ENCODE measurements at regions not wholly inside any gene's neighbourhood (a gene's known extent, or its start where the extent isn't known, plus 50 kb on each side); places are given as distances from the start of the nearest gene placed in this dataset.

DNA sequence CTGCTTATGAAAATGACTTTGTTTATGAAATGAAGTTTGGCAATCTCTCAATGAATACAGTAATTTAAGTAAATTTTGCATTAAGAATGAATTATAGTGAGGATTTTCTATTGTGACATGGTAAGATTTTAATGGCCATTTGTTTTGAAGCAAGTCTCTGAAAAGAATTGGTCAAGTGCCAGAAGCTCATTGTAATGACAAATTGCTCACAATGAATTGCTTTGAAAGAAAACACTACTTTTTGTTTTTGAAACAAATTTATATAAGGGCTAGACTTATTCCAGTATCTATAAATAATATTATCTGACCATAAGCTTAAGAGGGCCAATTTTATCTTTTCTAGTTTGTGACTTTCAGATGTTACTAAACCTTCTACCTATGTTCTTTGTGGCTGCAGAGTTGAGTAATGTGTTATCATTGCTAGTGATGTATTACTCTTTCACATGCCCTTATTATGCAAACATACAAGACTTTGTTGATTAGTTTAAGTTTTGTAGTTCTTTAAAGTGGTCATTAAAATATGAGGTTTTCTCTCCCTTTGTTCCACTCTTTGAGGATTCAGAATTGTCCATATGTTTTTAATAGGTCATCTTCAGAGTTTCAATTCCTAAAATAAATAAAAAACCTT lies 93.0 kb upstream of the ZNF608 start:
- no peak for DNase-seq (ENCODE audit: low read depth in 2 of 2)

DNA sequence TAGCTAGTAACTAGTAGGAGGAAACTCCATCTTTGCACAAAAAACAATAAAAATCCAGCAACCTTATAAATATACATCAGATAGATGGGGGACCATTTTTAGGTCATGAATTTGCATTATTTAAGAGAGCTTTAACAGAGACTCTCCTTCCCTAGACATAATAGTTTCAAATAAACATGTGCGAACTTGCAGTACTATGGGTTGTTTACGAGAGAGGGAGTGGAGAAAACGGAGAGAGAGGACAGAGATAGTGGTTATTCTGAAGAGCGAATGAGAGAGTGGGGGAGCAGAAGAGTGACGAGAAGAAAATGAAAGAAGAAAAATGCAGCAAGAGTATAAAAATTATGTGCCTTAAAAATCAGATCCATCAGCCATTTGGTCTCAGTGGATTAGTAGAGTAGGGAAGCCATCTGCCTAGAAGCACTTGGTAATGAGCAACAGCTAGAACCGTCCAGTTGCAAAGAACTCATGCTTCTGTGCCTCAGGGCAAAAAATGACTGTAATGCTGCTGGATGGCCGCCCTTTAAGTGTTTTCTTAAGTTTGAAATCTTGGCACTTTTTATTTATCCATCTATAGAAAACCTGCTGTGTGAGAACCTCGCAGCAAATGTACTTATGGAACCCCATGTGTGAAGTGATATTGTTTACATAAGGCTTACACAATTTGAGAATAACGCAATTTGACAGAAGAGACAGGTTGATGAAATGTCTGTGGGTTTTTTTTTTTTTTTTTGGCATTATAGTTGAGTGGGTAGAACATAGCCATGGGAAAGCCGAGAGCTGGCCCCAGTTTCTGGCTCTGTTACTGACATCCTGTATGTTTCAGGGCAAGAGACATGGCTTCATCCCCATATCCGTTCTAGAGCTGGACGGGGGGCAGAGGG lies 95.6 kb upstream of the ZNF608 start:
- DNase-seq (ENCODE audit: low read depth in 2 of 2): no peak

DNA sequence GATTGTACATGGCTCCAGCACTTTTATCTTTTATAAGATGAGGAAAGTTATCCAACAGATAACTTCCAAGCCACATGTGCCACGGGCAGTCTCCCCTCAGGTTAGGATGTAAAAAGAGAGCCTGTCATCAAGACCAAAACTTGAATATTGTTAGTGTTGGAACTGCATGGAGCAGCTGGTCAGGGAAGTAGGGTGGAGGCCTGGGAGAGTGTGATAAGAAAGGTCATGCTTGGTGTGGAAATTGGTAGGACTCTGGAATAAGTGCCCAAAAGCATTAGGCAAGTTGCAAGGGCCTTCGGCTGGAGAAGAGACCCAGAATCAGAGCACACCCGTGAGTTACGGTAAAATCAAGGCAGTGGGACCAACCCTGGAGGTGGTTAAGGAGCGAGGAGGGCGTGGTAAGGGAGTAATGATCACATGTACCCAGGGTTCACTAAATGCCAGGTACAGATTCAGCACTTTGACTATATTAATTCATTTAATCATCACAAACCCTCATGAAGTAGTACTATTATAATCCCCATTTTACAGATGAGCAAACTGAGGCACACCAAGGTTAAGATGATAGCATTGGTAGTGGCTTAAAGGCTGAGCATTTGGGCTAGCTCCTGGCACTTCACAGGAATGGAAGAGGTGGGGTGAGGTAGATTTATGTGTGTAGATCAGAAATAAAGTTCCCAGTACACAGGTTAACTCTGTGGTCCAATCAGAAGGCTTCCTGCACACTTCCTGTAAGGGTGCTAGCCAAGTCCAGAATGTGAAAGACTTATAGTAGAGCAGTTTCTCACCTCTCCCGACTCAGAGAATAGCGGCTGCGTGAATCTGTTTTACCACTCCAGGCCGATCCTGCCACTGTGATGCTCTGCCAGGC lies 96.5 kb upstream of the ZNF608 start:
- DNase-seq (ENCODE audit: low read depth in 2 of 2): no peak

DNA sequence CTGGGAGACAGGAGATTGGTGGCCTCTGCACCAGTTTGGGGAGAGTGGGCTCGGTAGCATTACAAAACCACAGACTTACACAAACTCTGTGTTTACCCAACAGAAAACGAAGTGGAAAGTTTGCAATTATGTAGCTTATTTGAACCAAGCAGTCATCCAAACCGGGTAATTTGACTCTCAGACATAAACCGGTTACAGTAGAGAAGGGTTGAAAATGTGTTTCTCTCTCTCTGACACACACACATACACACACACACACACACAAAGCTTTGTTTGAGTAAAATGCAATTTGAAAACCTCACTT lies 97.1 kb upstream of the ZNF608 start:
- DNase-seq (ENCODE audit: low read depth in 2 of 2): no peak

DNA sequence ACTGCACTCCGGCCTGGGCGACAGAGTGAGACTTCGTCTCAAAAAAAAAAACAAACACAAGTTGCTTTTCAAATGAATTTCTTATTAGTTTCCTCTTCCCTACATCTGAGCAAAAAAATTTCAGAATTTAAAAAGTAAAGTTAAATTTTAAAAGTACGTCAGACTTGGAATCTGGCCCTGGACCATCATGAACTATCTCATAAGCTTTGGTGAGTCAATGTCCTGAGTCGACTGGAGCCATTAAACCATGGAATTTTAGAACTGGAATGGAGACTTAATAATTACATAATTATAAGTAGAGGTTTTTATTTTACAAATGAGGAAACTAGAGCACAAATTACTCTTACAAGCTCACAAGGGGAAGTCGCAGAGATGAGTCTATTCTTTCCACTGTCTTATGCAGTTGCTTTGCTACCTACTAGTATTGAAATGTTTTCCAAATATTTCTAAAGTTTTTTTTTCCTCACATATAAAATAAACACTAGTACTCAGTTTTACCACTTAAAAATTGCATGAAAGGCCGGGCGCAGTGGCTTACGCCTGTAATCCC lies 98.0 kb upstream of the ZNF608 start:
- DNase-seq (ENCODE audit: low read depth in 2 of 2): no peak

DNA sequence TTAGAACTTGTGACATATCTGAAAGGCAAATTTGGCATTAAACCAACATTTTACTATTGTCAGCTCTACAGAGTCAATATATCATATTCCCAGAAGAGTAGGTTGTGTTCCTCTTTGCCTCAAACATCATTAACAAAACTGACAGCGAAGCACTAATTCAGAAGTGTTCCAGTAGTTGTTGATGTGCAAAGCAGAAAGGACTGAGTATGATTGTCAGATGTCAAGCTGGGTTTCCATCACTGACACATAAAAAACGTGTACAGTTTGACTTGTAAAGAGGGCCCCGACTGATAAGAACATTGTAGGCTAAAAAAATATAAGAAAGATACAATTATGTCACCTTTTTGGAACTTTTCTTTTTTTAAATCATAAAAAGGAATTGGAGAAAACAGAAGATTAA lies 101.5 kb upstream of the ZNF608 start:
- DNase-seq (ENCODE audit: low read depth in 2 of 2): no peak

DNA sequence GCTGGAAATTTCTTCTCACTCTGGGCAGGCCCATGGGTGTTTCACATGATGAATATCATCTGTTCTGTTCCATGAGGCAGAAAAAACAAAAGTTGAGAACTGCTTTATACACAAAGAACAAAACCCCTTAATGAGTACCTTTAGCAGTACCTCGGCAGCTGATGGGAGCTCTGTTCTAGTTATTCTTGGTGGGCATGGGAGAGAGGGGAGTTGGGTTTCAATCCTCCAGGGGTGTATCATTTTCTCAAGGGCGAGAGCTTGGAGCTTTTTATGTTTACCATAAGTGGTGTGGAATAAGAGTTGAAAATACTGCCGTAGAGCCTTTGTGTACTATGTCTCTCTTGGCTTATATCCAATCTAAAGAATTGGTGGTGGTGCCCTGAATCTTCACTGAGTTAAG lies 103.3 kb upstream of the ZNF608 start:
- no peak for DNase-seq (ENCODE audit: low read depth in 2 of 2)

DNA sequence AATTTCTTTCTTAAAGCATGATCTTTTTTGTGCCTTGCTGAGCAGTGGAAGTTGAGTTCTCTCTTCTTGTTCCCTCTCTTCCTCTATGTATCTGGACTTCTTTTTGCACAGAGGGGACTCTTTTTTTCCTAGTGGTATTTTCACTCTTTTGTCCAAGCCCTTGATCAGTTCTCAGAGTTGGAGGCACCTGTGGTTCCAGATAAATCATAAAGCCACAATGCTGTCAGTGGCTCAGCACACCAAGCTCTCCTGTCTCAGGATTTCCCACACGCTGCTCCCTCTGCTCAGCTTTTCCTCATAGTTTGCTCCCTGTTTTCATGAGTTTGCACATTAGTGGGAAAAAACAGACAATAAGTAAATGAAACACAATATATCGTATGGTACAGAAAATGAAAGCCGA lies 110.3 kb upstream of the ZNF608 start:
- DNase-seq (ENCODE audit: low read depth in 2 of 2): no peak

DNA sequence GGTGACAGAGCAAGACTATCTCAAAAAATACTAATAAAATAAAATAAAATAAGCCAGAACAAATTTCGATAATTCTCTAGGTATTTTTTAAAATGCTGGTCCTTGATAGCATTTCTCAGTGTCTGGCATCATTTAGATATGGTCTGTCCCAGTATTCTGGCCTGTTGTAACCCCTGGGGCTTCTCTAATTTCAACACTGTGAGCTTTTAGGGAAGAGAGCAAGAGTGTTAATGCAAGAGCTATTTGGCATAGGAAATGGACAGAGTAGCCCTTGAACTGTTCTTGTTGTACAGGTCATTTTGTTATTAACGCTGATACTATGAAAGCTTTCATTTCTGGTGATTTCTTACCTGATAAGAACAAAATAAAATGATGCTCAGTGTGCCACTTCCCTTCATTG lies 112.2 kb upstream of the ZNF608 start:
- no peak for DNase-seq (ENCODE audit: low read depth in 2 of 2)

DNA sequence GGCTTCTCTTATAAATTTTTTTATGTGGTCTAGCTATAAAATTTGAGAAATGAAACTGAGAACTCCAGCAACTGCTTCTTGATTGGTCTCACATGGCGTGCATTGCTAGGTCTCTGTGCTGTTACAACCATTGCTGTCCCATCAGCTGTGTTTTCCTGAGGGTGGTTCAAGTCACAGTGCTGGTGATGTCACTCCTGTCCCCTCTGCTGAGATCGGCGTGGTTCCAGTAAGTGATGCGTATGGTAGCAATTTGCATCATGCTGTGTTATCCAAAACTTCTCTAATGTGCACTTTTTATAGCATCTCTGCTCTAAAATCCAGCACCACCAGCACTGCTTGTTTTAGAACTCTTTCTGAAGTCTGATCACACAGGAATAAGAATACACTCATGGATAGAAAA lies 112.6 kb upstream of the ZNF608 start:
- no peak for DNase-seq (ENCODE audit: low read depth in 2 of 2)

DNA sequence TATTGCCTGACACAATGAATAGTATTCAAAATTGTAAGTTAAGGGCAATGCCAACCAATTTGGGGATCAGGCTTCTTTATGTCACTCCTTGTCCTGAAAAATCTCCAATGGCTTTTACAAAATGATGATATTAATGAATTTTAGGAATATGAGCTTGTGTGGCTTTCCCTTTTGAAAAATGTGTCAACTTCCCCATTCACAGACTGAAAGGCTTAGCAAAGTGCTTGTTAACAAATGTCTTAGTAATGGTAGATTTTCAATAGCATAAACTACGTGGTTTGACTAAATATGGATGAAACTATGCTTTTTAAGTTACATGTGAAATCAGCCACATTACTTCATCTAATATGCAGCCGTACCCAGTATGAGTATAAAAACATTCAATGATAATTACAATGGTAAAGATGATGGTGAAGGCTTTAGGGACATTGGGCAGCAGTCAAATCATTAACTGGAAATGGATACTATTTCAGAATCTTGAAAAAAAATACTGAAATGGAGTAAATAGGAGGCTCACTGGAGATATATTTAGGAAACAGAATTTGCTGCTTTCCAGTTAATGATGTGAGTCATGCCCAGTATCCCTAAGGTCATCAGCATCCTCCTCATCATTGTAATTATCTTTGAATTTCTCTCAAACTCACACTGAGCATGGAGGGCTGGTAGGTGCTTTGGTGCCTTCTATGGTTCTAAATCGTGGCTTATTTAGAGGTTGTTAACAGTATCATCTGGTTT lies 113.3 kb upstream of the ZNF608 start:
- no peak for DNase-seq (ENCODE audit: low read depth in 2 of 2)

DNA sequence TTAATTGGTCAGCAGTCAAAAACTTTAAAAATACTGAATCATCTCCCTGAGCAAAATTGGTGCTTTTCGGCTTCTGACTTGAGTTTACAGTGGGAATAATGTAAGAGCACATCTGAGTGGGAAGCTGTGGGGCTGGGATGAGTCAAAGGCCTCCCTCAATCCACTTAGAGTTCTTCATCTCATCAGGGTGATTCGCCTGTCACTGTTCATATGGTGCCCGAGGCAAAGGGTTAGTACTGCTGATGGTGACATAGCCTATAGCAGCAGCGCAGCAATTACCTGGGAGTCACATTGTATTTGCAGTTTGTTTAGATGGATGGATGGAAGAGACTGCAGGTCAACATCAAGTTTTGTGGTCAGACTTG lies 113.8 kb upstream of the ZNF608 start:
- DNase-seq (ENCODE audit: low read depth in 2 of 2): no peak

DNA sequence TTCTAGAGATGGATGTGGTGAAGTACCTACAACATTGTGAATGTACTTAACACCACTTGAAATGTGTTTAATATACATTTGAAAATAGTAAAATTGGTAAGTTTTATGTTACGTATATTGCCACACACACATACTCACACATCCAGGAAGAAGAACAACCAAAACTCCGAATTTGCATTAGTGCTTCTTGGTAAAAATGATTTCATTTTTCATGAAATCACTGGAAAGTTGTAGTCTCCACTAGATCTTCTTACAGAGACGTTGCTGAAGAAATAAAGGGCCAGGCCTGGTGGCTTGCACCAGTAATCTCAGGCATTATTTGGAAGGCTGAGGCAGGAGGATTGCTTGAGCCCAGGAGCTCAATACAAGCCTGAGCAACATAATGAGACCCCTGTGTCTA lies 118.6 kb upstream of the ZNF608 start:
- DNase-seq (ENCODE audit: low read depth in 2 of 2): no peak

DNA sequence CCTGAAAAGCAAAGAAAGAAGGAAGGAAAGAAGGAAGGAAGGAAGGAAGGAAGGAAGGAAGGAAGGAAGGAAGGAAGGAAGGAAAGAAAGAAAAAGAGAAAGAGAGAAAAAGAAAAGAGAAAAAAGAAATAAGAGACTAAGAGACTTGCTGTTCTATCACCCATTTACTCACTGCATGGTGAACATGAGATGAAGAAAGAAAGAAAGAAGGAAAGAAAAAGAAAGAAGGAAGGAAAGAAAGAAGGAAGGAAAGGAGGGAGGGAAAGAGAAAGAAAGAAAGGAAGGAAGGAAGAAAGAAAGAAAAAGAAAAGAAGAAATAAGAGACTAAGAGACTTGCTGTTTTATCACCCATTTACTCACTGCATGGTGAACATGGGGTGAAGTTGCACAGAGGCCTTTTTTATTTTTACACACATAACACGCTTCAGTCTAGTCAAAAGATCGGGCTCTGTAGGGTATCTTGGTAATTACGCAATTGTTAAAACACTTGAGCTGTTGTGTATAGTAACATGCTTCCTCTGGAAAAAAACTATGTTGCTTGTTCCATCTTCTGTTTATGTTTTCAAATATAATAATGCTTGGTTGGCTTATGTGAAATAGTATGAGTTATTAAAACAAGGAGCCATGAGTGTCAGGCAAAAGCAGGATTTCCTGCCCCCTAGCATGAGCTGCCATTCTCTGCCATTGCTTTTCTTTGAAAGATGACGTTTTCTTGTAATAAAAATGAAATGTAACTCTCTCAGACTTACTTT lies 119.3 kb upstream of the ZNF608 start:
- no peak for DNase-seq (ENCODE audit: low read depth in 2 of 2)

DNA sequence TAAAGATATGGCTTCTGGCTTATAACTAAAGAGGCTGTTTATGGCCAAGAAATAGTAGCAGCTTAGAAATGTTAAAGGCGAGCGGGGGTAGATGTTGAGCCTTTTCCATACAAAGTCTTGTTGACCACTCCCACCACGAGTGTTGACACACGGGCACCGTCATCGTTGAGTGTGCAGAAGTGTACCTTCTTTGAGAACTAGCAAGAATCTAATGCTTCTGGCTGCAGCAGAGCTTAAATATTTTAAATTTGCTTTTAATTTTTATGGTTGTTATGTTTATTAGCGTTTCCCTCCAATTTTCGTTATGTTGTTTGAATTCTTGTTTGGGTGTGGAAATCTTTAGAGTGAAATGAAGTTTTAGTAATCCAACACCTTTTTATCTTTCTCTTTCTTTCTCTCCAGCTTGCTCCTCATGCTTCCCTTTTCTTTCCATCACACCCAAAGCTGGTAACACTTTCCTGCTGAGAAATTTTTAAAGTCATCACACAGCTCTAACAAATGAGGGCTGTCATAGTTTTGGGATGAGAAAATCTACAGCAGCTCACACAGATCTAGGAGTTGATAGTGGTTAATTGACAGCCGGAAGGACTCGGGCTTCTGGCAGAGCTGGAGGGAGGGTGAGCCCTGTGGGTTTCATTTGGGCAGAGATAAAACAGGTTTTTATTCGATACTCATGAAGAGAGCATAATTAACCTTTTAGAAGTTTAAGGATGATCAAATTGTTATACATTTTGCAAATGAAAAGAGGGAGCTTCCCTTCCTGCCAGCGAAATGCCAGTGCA lies 120.1 kb upstream of the ZNF608 start:
- DNase-seq (ENCODE audit: low read depth in 2 of 2): no peak

DNA sequence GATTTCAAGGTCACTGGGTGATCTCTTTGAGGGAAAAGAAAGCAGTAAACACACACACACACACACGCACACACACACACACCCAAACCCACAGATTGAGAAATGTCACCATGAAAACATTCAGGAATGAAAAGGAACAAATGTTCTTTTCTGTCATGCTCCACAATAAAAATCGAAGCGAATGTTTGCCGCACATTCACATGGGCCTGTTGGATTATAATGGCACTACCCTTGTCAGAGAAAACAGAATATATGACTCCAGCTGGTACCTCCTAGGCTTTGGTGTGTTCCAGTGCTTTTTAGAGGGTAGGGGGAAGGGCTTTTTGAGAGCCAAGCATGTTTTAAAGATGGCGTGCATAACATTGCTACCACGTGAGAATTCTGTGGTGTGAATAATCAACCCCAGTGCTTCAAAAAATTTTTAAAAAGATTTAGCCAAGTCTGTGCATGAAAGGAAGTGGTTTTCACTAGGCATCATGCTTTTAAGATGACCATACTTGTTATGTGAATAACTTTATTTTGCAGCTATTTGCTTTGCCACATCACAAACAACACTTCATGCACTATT lies 120.8 kb upstream of the ZNF608 start:
- no peak for DNase-seq (ENCODE audit: low read depth in 2 of 2)

DNA sequence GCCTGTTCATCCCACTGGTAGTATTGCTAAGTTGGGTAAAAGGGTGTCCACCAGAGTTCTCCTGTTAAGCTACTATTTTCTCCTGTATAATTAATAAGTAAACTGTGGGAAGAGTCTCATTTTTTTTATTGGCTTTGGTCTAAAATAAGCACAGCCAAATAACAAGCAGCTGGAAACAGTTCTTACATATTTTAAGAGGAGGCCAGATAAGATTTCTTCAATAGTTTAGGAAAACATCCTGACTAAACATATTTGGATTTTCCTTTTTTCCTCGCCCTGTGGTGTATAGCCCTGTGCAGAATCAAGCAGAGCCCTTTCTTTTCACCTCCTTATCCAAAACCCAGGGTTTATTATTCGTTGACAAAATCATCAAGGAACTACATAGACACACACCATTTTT lies 122.2 kb upstream of the ZNF608 start:
- no peak for DNase-seq (ENCODE audit: low read depth in 2 of 2)

DNA sequence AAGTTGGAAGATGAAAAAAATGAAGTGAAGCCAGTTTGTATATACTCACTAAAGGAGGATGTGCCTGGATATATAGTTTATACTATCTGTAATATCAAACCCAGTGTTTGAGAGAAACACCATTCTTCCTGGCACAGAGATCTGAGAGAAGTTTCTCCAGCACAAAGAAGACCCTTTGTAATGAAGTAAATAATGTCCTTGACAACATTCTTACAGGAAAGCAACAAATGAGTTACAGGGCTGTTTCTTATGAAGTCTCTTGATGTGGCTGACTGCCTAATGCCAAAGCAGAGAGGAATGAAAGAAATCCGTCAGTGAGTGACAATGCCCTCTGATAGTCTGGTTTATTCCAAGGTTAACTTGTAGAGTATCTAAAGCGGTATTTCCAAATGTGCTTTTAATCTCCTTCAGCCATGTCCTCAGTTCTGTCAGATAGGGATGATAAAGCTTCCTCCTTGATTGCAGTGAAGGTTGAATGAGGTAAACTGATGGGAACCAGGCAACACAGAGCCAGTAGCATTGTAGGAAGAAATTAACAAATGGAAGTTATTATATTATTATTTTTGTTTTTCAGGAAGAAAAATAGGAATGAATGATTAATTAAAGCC lies 123.1 kb upstream of the ZNF608 start:
- DNase-seq (ENCODE audit: low read depth in 2 of 2): no peak

DNA sequence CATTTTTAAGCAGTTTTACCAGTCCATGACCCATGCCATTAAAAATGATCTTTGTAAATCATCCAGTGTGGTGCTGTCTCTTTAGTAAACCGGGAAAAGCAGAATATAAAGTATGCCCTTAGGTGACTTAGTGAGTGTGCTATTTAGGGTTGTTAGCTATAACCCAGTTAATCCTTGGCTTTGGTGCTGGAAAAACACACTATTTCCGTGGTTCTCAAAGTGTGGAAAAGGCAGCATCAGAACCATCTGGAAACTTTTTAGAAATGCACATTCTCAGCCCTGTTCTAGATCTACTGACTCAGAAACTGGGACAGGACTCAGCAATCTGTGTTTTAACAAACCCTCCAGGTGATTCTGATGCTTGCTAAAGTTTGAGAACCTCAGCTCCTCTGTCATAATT lies 123.6 kb upstream of the ZNF608 start:
- no peak for DNase-seq (ENCODE audit: low read depth in 2 of 2)

DNA sequence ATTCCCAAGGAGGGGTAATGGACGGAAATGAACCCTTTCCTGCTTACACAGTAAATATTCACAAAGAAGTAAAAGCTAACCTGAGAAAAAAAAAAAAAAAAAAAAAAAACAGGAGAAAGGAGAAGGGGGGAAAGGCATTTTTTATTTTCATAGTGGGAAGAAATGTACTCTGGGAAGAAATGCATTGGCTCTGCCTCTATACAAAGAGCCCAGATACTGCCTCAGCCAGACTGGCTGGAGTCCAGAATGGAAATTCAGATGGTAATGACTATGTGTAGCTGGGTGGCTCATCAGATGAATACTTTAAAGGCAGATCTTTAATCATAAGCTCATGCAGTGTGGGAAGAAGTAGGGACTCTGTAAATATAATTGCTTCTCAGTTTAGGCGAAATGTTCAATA lies 124.9 kb upstream of the ZNF608 start:
- no peak for DNase-seq (ENCODE audit: low read depth in 2 of 2)

Data from stimulated activated CD8-positive, alpha-beta memory T cell treated with anti-CD3 and anti-CD28 coated beads, Interleukin-2, amount 100 ng/mL, for 1 hour (primary cell).